GM23248 (cell line): ENCODE measurements at regions not wholly inside any gene's neighbourhood (a gene's known extent, or its start where the extent isn't known, plus 50 kb on each side); places are given as distances from the start of the nearest gene placed in this dataset.
"Not testable (repeated sequence)": the region's sequence is repeated elsewhere in the genome, so short reads cannot be mapped to it uniquely, and the experiment has no call there.

Source experiments
- DNase-seq: peaks from one replicate; pipeline ENCODE4 v3.0.0-alpha.2; 2015
- H2AFZ ChIP-seq: fragments of 200-600 bp; sonication (generic); 2 replicates; pipeline ENCODE4 v1.6.1; 2016; ENCODE audit warnings: antibody characterized with exemption
- H3F3A ChIP-seq: fragments of 200-600 bp; sonication (generic); 2 replicates; pipeline ENCODE4 v1.6.1; 2016; ENCODE audit warnings: mild to moderate bottlenecking, antibody characterized with exemption, mixed run types; ENCODE audit not compliant: insufficient read depth
- H3K27ac ChIP-seq: fragments of 200-600 bp; sonication (generic); 2 replicates; pipeline ENCODE4 v1.5.1; 2016; ENCODE audit warnings: mild to moderate bottlenecking
- H3K27me3 ChIP-seq: fragments of 200-600 bp; sonication (generic); replicated peaks from 2 replicates; pipeline ENCODE4 v1.6.1; 2016; ENCODE audit warnings: mild to moderate bottlenecking; ENCODE audit not compliant: insufficient read depth
- H3K36me3 ChIP-seq: fragments of 200-600 bp; sonication (generic); 2 replicates; pipeline ENCODE4 v1.6.1; 2016; ENCODE audit warnings: low read depth, mild to moderate bottlenecking
- H3K4me1 ChIP-seq: fragments of 200-600 bp; sonication (generic); 2 replicates; pipeline ENCODE4 v1.6.1; 2016; ENCODE audit warnings: mild to moderate bottlenecking; ENCODE audit not compliant: insufficient read depth
- H3K4me2 ChIP-seq: fragments of 200-600 bp; sonication (generic); one replicate; pipeline ENCODE4 v1.6.1; 2016; ENCODE audit warnings: mild to moderate bottlenecking; ENCODE audit not compliant: unreplicated experiment
- H3K4me3 ChIP-seq: fragments of 200-600 bp; sonication (generic); 2 replicates; pipeline ENCODE4 v1.5.1; 2016; ENCODE audit warnings: mild to moderate bottlenecking
- H3K79me2 ChIP-seq: fragments of 200-600 bp; sonication (generic); 2 replicates; pipeline ENCODE4 v1.6.1; 2016; ENCODE audit warnings: mild to moderate bottlenecking; ENCODE audit not compliant: insufficient read depth
- H3K9ac ChIP-seq: fragments of 200-600 bp; sonication (generic); 2 replicates; pipeline ENCODE4 v1.6.1; 2016; ENCODE audit warnings: mild to moderate bottlenecking
- H3K9me2 ChIP-seq: fragments of 200-600 bp; sonication (generic); 2 replicates; pipeline ENCODE4 v1.6.1; 2016; ENCODE audit warnings: mixed run types, mild to moderate bottlenecking, moderate library complexity; ENCODE audit not compliant: insufficient read depth
- H3K9me3 ChIP-seq: fragments of 200-600 bp; sonication (generic); one replicate; pipeline ENCODE4 v1.6.1; 2017; ENCODE audit warnings: low read depth
- H4K20me1 ChIP-seq: fragments of 200-600 bp; sonication (generic); 2 replicates; pipeline ENCODE4 v1.6.0; 2016; ENCODE audit not compliant: insufficient read depth
- EZH2 ChIP-seq: fragments of 200-600 bp; sonication (generic); IDR thresholded peaks from 2 replicates; pipeline ENCODE4 v1.6.1; 2018; ENCODE audit warnings: antibody characterized with exemption, mild to moderate bottlenecking; ENCODE audit not compliant: insufficient read depth, poor library complexity, severe bottlenecking
- EZH2phosphoT487 ChIP-seq: fragments of 200-600 bp; sonication (generic); IDR thresholded peaks from 2 replicates; pipeline ENCODE4 v1.6.1; 2018; ENCODE audit warnings: antibody characterized with exemption, moderate library complexity, mild to moderate bottlenecking, low read depth; ENCODE audit not compliant: insufficient read depth
- WGBS, 2 experiments: methylation state at CpG; one replicate each; pipeline ENCODE4 v1.1.6; 2015 to 2017; ENCODE audit warnings: low lambda C conversion rate in 2 of 2, low coverage in 1 of 2; ENCODE audit errors: missing lambda C conversion rate in 2 of 2; 5-methylcytosine and 5-hydroxymethylcytosine counted together
- in situ Hi-C: fragments of 300-500 bp; cut with MboI; formaldehyde crosslinking; loops from 2 replicates; pipeline ENCODE4 v1.15.0; 2020

DNA sequence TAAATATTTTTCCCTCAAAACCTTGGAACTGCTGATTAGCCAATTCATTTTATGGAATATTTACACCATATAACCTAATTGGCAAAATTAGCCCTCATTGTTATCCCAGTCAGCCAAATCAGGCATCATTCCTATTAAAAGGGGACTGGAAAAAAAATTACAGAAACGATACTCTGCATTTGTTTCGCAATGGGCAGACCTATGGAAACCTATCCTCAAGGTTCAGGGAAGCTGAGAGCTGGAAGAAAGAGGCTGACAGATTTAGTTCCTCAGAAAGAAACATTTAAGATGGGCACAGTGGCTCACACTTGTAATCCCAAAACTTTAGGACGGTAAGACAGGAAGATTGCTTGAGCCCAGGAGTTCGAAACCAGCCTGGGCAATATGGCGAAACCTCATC, 85.6 kb upstream of the RPH3AL start:
- Histone ChIP-seq H3K27ac (no peak overlapping the region), H3K36me3 (peaks cover 24% of the 10 kb centered on the region), H3K27me3 (no peaks in the 10 kb centered on the region), H3K9me2 (no peaks in the 10 kb centered on the region), H3K9ac (no peak overlapping the region), H2AFZ (no peak overlapping the region), H3F3A (peaks cover 7% of the 10 kb centered on the region; the same call in 1 of the 2 replicates), H3K79me2 (peaks cover 14% of the 10 kb centered on the region; the same call in 1 of the 2 replicates), H3K9me3 (no peaks in the 10 kb centered on the region), H3K4me3 (no peak overlapping the region), H3K4me1 (no peaks in the 10 kb centered on the region), H4K20me1 (no peaks in the 10 kb centered on the region), H3K4me2 (no peak overlapping the region)
- in situ Hi-C loops, result no loop called here
- no peak for TF ChIP-seq EZH2phosphoT487
- no peak for TF ChIP-seq EZH2
- no peak for DNase-seq
- 96 to 99% methylated on average over 5 of the region's 5 CpGs for WGBS, 2 experiments

DNA sequence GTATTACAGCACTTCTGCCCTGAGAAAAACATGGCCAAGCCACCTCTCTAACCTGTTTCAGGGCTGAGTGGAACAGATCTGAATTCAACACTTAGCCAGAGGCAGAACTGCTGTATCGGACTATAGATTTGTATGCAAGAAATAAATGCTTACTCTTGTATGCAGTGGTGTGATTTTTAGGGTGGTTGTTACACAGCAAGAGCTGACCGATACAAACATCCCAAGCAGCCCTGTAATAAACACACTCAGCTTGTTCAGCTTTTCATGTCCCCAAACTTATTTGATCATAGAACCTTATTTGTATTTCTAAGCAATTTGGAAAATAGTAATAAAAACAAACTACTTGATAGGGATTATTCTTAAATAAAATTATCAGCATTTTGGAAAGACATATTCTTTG, 84.9 kb upstream of the RPH3AL start:
- no peaks in the 10 kb centered on the region for H4K20me1 ChIP-seq
- H3K9ac ChIP-seq, result no peak overlapping the region
- no peaks in the 10 kb centered on the region for H3K9me2 ChIP-seq
- no peaks in the 10 kb centered on the region for H3K9me3 ChIP-seq
- no peak overlapping the region for H3K4me3 ChIP-seq
- peaks cover 7% of the 10 kb centered on the region; the same call in 1 of the 2 replicates for H3F3A ChIP-seq
- no peak overlapping the region for H3K27ac ChIP-seq
- no peak for DNase-seq
- no peak overlapping the region for H2AFZ ChIP-seq
- H3K79me2 ChIP-seq, result peaks cover 7% of the 10 kb centered on the region; the same call in 1 of the 2 replicates
- TF ChIP-seq EZH2, result no peak
- TF ChIP-seq EZH2phosphoT487, result no peak
- H3K4me1 ChIP-seq, result no peaks in the 10 kb centered on the region
- in situ Hi-C loops, result no loop called here
- no peak overlapping the region for H3K4me2 ChIP-seq
- peaks cover 20% of the 10 kb centered on the region for H3K36me3 ChIP-seq
- no peaks in the 10 kb centered on the region for H3K27me3 ChIP-seq
- 89 to 97% methylated on average over 2 of the region's 2 CpGs for WGBS, 2 experiments

DNA sequence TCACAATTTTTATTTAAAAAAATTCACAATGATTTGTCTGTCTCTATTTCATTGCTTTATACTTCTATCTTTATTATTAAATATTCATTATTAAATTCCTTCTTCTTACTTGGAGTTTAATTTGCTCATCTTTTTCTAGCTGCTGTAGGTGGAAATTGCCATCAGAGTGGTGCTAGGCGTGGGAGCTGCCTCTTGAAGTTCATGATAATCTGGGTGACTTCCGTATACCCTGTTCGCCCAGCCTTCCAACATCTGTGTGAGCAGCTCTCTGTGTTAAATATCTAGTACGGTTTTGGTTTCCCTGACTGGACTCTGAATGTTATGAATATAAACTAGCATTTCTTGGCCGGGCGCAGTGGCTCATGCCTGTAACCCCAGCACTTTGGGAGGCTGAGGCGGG, 84.0 kb upstream of the RPH3AL start:
- H3K9me2 ChIP-seq, result no peaks in the 10 kb centered on the region
- peaks cover 7% of the 10 kb centered on the region; the same call in 1 of the 2 replicates for H3F3A ChIP-seq
- DNase-seq, result no peak
- in situ Hi-C loops, result no loop called here
- 84 to 89% methylated on average over 7 of the region's 7 CpGs for WGBS, 2 experiments
- no peaks in the 10 kb centered on the region for H3K9me3 ChIP-seq
- TF ChIP-seq EZH2phosphoT487 (no peak), EZH2 (no peak)
- no peak overlapping the region for H3K4me2 ChIP-seq
- no peaks in the 10 kb centered on the region for H4K20me1 ChIP-seq
- no peaks in the 10 kb centered on the region for H3K4me1 ChIP-seq
- H3K4me3 ChIP-seq, result no peak overlapping the region
- H3K79me2 ChIP-seq, result no peaks in the 10 kb centered on the region
- H3K27ac ChIP-seq, result no peak overlapping the region
- H3K36me3 ChIP-seq, result peaks cover 11% of the 10 kb centered on the region
- H2AFZ ChIP-seq, result no peak overlapping the region
- no peaks in the 10 kb centered on the region for H3K27me3 ChIP-seq
- H3K9ac ChIP-seq, result no peak overlapping the region

DNA sequence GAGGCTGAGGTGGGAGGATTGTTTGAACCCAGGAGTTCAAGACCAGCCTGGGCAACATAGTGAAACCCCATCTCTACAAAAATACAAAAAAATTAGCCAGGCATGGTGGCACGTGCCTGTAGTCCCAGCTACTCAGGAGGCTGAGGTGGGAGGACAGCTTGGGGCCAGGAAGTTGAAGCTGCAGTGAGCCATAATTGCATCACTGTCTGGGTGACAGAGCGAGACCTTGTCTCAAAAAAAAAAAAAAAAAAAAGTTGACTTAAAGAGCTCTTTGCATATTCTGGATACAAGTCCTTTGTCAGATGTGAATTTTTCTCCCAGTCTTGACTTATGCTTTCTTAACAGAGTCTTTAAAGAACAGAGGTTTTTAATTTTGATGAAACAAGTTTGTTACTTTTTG, 79.9 kb upstream of the RPH3AL start:
- H3K4me1 ChIP-seq, H3K4me2 ChIP-seq, H3K4me3 ChIP-seq, H2AFZ ChIP-seq, H3K79me2 ChIP-seq, H3K9me2 ChIP-seq, H3K36me3 ChIP-seq, DNase-seq, H3K27me3 ChIP-seq, H3K27ac ChIP-seq, in situ Hi-C loops, H3K9me3 ChIP-seq, H3F3A ChIP-seq, H4K20me1 ChIP-seq, H3K9ac ChIP-seq: not testable (repeated sequence)
- WGBS, 2 experiments, result 77 to 88% methylated on average over 2 of the region's 2 CpGs

DNA sequence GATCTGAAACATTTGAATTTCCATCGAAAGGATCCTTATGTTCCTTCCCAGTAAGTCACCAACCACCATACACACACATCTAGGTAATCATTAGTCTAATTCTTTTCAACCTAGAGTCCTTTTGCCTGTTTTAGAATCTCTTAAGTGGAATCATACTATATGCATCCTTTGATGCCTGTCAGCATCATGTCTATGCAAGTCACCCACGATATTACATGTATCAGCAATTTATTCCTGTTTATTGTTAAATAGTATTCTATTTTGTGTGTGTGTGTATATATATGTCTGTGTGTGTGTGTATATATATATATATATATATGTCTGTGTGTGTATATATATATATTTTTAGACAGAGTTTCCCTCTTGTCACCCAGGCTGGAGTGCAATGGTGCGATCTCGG, 78.9 kb upstream of the RPH3AL start:
- Histone ChIP-seq H3K9me2 (no peaks in the 10 kb centered on the region), H3K9me3 (no peaks in the 10 kb centered on the region), H3K36me3 (no peaks in the 10 kb centered on the region), H3K4me3 (no peak overlapping the region), H3K27ac (no peak overlapping the region), H3K27me3 (no peaks in the 10 kb centered on the region), H3K4me1 (no peaks in the 10 kb centered on the region), H3F3A (no peaks in the 10 kb centered on the region), H3K4me2 (no peak overlapping the region), H4K20me1 (no peaks in the 10 kb centered on the region), H2AFZ (no peak overlapping the region), H3K9ac (no peak overlapping the region), H3K79me2 (no peaks in the 10 kb centered on the region)
- WGBS, 2 experiments, result 89 to 98% methylated on average over 4 of the region's 4 CpGs
- TF ChIP-seq EZH2 (no peak), EZH2phosphoT487 (no peak)
- in situ Hi-C loops, result no loop called here
- no peak for DNase-seq
